ENCODE measurements at regions not wholly inside any gene's neighbourhood (a gene's known extent, or its start where the extent isn't known, plus 50 kb on each side); places are given as distances from the start of the nearest gene placed in this dataset.

GRCh38 chr6:156347246-156347645 is 429.9 kb upstream of the ARID1B start:
- 58 to 71% methylated on average over 7 of the region's 7 CpGs for WGBS, 2 donors
- Histone ChIP-seq H3K36me3 (replicated peaks in 1 of 2; ENCODE audit: insufficient read depth in 1 of 2, low read depth in 2 of 2) (no peaks in the 10 kb centered on the region), H3K9me3 (no peaks in the 10 kb centered on the region), H3K4me3 (no peak overlapping the region), H3K27ac (no peak overlapping the region), H3K4me1 (no peaks in the 10 kb centered on the region), H3K27me3 (no peaks in the 10 kb centered on the region)
- intact Hi-C loops (cut with DNase I) = no loop called here
- TF ChIP-seq CTCF (IDR thresholded peaks at IDR 0.05) (no peak), POLR2A (IDR thresholded peaks at IDR 0.05) (no peak)
- ATAC-seq = no peak
- DNase-seq = no peak

- H3K9me3 ChIP-seq = no peaks in the 10 kb centered on the region
- ATAC-seq = no peak
- WGBS, 2 donors = 63 to 71% methylated on average over 7 of the region's 7 CpGs
- no peaks in the 10 kb centered on the region for H3K36me3 ChIP-seq (replicated peaks in 1 of 2; ENCODE audit: insufficient read depth in 1 of 2, low read depth in 2 of 2)
- no peak overlapping the region for H3K4me3 ChIP-seq
- intact Hi-C loops (cut with DNase I) = no loop called here
- no peaks in the 10 kb centered on the region for H3K4me1 ChIP-seq
- TF ChIP-seq POLR2A (IDR thresholded peaks at IDR 0.05) (no peak), CTCF (IDR thresholded peaks at IDR 0.05) (no peak)
- no peak overlapping the region for H3K27ac ChIP-seq
- no peaks in the 10 kb centered on the region for H3K27me3 ChIP-seq
- DNase-seq = no peak
Measured at GRCh38 chr6:156345700-156346099, 431.5 kb upstream of the ARID1B start.

- intact Hi-C loops (cut with DNase I) = no loop called here
- Histone ChIP-seq H3K4me3 (no peak overlapping the region), H3K27me3 (no peaks in the 10 kb centered on the region), H3K9me3 (no peaks in the 10 kb centered on the region), H3K36me3 (replicated peaks in 1 of 2; ENCODE audit: insufficient read depth in 1 of 2, low read depth in 2 of 2) (no peaks in the 10 kb centered on the region), H3K27ac (no peak overlapping the region), H3K4me1 (no peaks in the 10 kb centered on the region)
- TF ChIP-seq CTCF (IDR thresholded peaks at IDR 0.05) (no peak), POLR2A (IDR thresholded peaks at IDR 0.05) (no peak)
- no peak for ATAC-seq
- 41 to 43% methylated on average over 2 of the region's 2 CpGs for WGBS, 2 donors
- DNase-seq = no peak
Measured at GRCh38 chr6:156344491-156344890, 432.7 kb upstream of the ARID1B start.

- intact Hi-C loops (cut with DNase I) = no loop called here
- H3K4me1 ChIP-seq = no peaks in the 10 kb centered on the region
- no peaks in the 10 kb centered on the region for H3K36me3 ChIP-seq (replicated peaks in 1 of 2; ENCODE audit: insufficient read depth in 1 of 2, low read depth in 2 of 2)
- H3K27me3 ChIP-seq = no peaks in the 10 kb centered on the region
- TF ChIP-seq CTCF (IDR thresholded peaks at IDR 0.05) (no peak), POLR2A (IDR thresholded peaks at IDR 0.05) (no peak)
- 80 to 84% methylated on average over 4 of the region's 4 CpGs for WGBS, 2 donors
- H3K4me3 ChIP-seq = no peak overlapping the region
- DNase-seq (no peak), ATAC-seq (no peak)
- peaks cover 0 to 2% (median 0%) of the 10 kb centered on the region in 3 donors for H3K9me3 ChIP-seq
- no peak overlapping the region for H3K27ac ChIP-seq
Measured at GRCh38 chr6:156337801-156338200, 439.4 kb upstream of the ARID1B start.

GRCh38 chr6:156336733-156337132 is 440.4 kb upstream of the ARID1B start:
- ATAC-seq = no peak
- Histone ChIP-seq H3K27ac (no peak overlapping the region), H3K36me3 (replicated peaks in 1 of 2; ENCODE audit: insufficient read depth in 1 of 2, low read depth in 2 of 2) (no peaks in the 10 kb centered on the region), H3K4me3 (no peak overlapping the region), H3K4me1 (no peaks in the 10 kb centered on the region), H3K9me3 (peaks cover 0 to 10% (median 0%) of the 10 kb centered on the region in 3 donors), H3K27me3 (no peaks in the 10 kb centered on the region)
- no peak for TF ChIP-seq CTCF (IDR thresholded peaks at IDR 0.05)
- TF ChIP-seq POLR2A (IDR thresholded peaks at IDR 0.05) = no peak
- no peak for DNase-seq
- 63 to 73% methylated on average over 3 of the region's 3 CpGs for WGBS, 2 donors
- intact Hi-C loops (cut with DNase I) = no loop called here

Measured in body of pancreas (tissue), 4 donors.